ENCODE measurements at regions not wholly inside any gene's neighbourhood (a gene's known extent, or its start where the extent isn't known, plus 50 kb on each side); places are given as distances from the start of the nearest gene placed in this dataset.

GRCh38 chr5:107223066-107223465 is 447.7 kb downstream of the EFNA5 start:
- H3K27me3 ChIP-seq (ENCODE audit: control insufficient read depth in 1 of 2, insufficient read depth in 2 of 2, low read length in 1 of 2): no peaks in the 10 kb centered on the region
- DNase-seq: no peak
- intact Hi-C loops (cut with DNase I): no loop called here
- WGBS, 2 donors: 78 to 85% methylated on average over 2 of the region's 2 CpGs
- H3K4me3 ChIP-seq (ENCODE audit: low read length in 2 of 2): no peak overlapping the region
- peaks cover under 1 to 3% of the 10 kb centered on the region in 2 donors for H3K4me1 ChIP-seq (ENCODE audit: control insufficient read depth in 1 of 2, insufficient read depth in 2 of 2, low read length in 2 of 2)
- H3K27ac ChIP-seq (ENCODE audit: low read depth in 1 of 2, low read length in 2 of 2): no peak overlapping the region
- peaks cover 2% of the 10 kb centered on the region for H3K9me3 ChIP-seq (ENCODE audit: control insufficient read depth, low read length)
- no peaks in the 10 kb centered on the region for H3K36me3 ChIP-seq (ENCODE audit: control insufficient read depth in 1 of 2, insufficient read depth in 2 of 2, low read length in 1 of 2)
- ATAC-seq (ENCODE audit: low FRiP score): no peak

GRCh38 chr5:107219993-107220392 is 450.7 kb downstream of the EFNA5 start:
- no peaks in the 10 kb centered on the region for H3K36me3 ChIP-seq (ENCODE audit: control insufficient read depth in 1 of 2, insufficient read depth in 2 of 2, low read length in 1 of 2)
- ATAC-seq (ENCODE audit: low FRiP score) (no peak), DNase-seq (no peak)
- H3K4me3 ChIP-seq (ENCODE audit: low read length in 2 of 2): no peak overlapping the region
- intact Hi-C loops (cut with DNase I): no loop called here
- WGBS, 2 donors: 67 to 70% methylated on average over 1 of the region's 1 CpG
- H3K27ac ChIP-seq (ENCODE audit: low read depth in 1 of 2, low read length in 2 of 2): no peak overlapping the region
- peaks cover 2% of the 10 kb centered on the region for H3K9me3 ChIP-seq (ENCODE audit: control insufficient read depth, low read length)
- no peaks in the 10 kb centered on the region for H3K27me3 ChIP-seq (ENCODE audit: control insufficient read depth in 1 of 2, insufficient read depth in 2 of 2, low read length in 1 of 2)
- peaks cover 6 to 7% of the 10 kb centered on the region in 2 donors for H3K4me1 ChIP-seq (ENCODE audit: control insufficient read depth in 1 of 2, insufficient read depth in 2 of 2, low read length in 2 of 2)

DNA sequence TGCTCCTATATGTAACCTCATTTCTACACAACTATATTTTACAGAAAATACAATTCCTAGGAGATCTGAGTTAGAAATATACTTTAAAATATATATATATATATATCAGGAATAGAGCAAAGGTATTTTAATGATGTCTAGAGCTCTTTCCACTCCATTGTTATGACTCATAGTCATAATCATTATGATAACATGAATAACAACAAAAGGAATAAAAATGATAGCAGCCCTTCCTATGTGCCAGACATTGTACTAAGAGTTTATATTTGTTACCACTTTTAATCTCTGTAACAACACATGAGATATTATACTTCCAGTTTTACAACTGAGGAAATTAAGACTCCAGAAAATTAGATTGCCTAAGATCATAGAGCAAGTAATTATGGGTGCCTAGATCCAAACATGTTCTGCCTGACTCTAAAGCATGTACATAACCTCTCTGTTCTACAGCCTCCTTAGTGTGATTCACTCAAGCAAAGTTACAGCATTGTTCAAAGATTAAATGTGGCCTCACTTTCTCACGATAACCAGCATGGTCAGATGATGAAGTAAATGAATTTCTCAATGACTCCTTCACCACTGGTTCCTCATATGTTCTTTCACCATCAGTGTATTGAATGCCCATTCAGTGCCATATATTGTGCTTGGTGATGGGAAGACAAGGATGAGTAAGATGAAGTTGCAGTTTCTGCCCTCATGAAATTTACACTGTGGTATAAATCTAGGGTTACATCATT is 452.1 kb downstream of the EFNA5 start:
- ATAC-seq (ENCODE audit: low FRiP score): no peak
- Histone ChIP-seq H3K27me3 (ENCODE audit: control insufficient read depth in 1 of 2, insufficient read depth in 2 of 2, low read length in 1 of 2) (no peaks in the 10 kb centered on the region), H3K9me3 (ENCODE audit: control insufficient read depth, low read length) (no peaks in the 10 kb centered on the region), H3K4me3 (ENCODE audit: low read length in 2 of 2) (no peak overlapping the region), H3K36me3 (ENCODE audit: control insufficient read depth in 1 of 2, insufficient read depth in 2 of 2, low read length in 1 of 2) (no peaks in the 10 kb centered on the region), H3K4me1 (ENCODE audit: control insufficient read depth in 1 of 2, insufficient read depth in 2 of 2, low read length in 2 of 2) (peaks cover 6 to 7% of the 10 kb centered on the region in 2 donors), H3K27ac (ENCODE audit: low read depth in 1 of 2, low read length in 2 of 2) (no peak overlapping the region)
- intact Hi-C loops (cut with DNase I): no loop called here
- WGBS, 2 donors: 31 to 35% methylated on average over 1 of the region's 1 CpG
- no peak for DNase-seq

GRCh38 chr5:107217721-107218130 is 453.0 kb downstream of the EFNA5 start:
- intact Hi-C loops (cut with DNase I): no loop called here
- H3K9me3 ChIP-seq (ENCODE audit: control insufficient read depth, low read length): no peaks in the 10 kb centered on the region
- peaks cover 6 to 9% of the 10 kb centered on the region in 2 donors for H3K4me1 ChIP-seq (ENCODE audit: control insufficient read depth in 1 of 2, insufficient read depth in 2 of 2, low read length in 2 of 2)
- WGBS, 2 donors: 4 to 8% methylated on average over 3 of the region's 3 CpGs
- no peaks in the 10 kb centered on the region for H3K36me3 ChIP-seq (ENCODE audit: control insufficient read depth in 1 of 2, insufficient read depth in 2 of 2, low read length in 1 of 2)
- ATAC-seq (ENCODE audit: low FRiP score) (peak; percentile 90), DNase-seq (peak; percentile 67 to 88)
- H3K4me3 ChIP-seq (ENCODE audit: low read length in 2 of 2): no peak overlapping the region
- peaks cover 0 to 2% of the 10 kb centered on the region in 2 donors for H3K27me3 ChIP-seq (ENCODE audit: control insufficient read depth in 1 of 2, insufficient read depth in 2 of 2, low read length in 1 of 2)
- peak overlapping the region in 1 of 2 donors; percentile 92 for H3K27ac ChIP-seq (ENCODE audit: low read depth in 1 of 2, low read length in 2 of 2)

DNA sequence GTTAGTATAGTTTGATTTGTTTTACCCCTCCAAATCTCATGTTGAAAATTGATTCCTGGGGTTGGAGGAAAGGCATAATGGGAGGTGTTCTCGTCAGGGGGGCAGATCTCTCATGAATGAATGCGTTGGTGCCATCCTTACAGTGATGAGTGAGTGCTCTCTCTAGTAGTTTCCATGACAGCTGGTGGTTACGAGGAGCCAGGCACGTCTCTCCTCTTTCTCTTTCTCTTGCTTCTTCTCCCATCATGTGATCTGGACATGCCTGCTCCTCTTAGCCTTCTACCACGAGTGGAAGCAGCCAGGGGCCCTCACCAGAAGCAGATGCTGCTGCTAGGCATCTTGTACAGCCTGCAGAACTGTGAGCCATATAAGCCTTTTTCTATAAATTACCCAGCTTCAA is 454.1 kb downstream of the EFNA5 start:
- intact Hi-C loops (cut with DNase I): no loop called here
- Histone ChIP-seq H3K27ac (ENCODE audit: low read depth in 1 of 2, low read length in 2 of 2) (peak overlapping the region in 1 of 2 donors; percentile 76), H3K36me3 (ENCODE audit: control insufficient read depth in 1 of 2, insufficient read depth in 2 of 2, low read length in 1 of 2) (no peaks in the 10 kb centered on the region), H3K4me3 (ENCODE audit: low read length in 2 of 2) (no peak overlapping the region), H3K9me3 (ENCODE audit: control insufficient read depth, low read length) (no peaks in the 10 kb centered on the region), H3K27me3 (ENCODE audit: control insufficient read depth in 1 of 2, insufficient read depth in 2 of 2, low read length in 1 of 2) (peaks cover 0 to 2% of the 10 kb centered on the region in 2 donors), H3K4me1 (ENCODE audit: control insufficient read depth in 1 of 2, insufficient read depth in 2 of 2, low read length in 2 of 2) (peaks cover 6 to 9% of the 10 kb centered on the region in 2 donors)
- ATAC-seq (ENCODE audit: low FRiP score) (no peak), DNase-seq (no peak)
- 88 to 90% methylated on average over 5 of the region's 5 CpGs for WGBS, 2 donors

- DNase-seq (no peak), ATAC-seq (ENCODE audit: low FRiP score) (no peak)
- WGBS, 2 donors: 41 to 64% methylated on average over 2 of the region's 2 CpGs
- H3K27ac ChIP-seq (ENCODE audit: low read depth in 1 of 2, low read length in 2 of 2): no peak overlapping the region
- peaks cover 0 to 2% of the 10 kb centered on the region in 2 donors for H3K27me3 ChIP-seq (ENCODE audit: control insufficient read depth in 1 of 2, insufficient read depth in 2 of 2, low read length in 1 of 2)
- intact Hi-C loops (cut with DNase I): no loop called here
- no peaks in the 10 kb centered on the region for H3K36me3 ChIP-seq (ENCODE audit: control insufficient read depth in 1 of 2, insufficient read depth in 2 of 2, low read length in 1 of 2)
- H3K4me1 ChIP-seq (ENCODE audit: control insufficient read depth in 1 of 2, insufficient read depth in 2 of 2, low read length in 2 of 2): peaks cover 6 to 9% of the 10 kb centered on the region in 2 donors
- no peak overlapping the region for H3K4me3 ChIP-seq (ENCODE audit: low read length in 2 of 2)
- no peaks in the 10 kb centered on the region for H3K9me3 ChIP-seq (ENCODE audit: control insufficient read depth, low read length)
These were observed 455.1 kb downstream of the EFNA5 start for GRCh38 chr5:107215611-107216010.

- Histone ChIP-seq H3K27ac (ENCODE audit: low read depth in 1 of 2, low read length in 2 of 2) (no peak overlapping the region), H3K36me3 (ENCODE audit: control insufficient read depth in 1 of 2, insufficient read depth in 2 of 2, low read length in 1 of 2) (no peaks in the 10 kb centered on the region), H3K9me3 (ENCODE audit: control insufficient read depth, low read length) (no peaks in the 10 kb centered on the region), H3K4me1 (ENCODE audit: control insufficient read depth in 1 of 2, insufficient read depth in 2 of 2, low read length in 2 of 2) (peaks cover 3 to 8% of the 10 kb centered on the region in 2 donors), H3K4me3 (ENCODE audit: low read length in 2 of 2) (no peak overlapping the region), H3K27me3 (ENCODE audit: control insufficient read depth in 1 of 2, insufficient read depth in 2 of 2, low read length in 1 of 2) (peaks cover 0 to 2% of the 10 kb centered on the region in 2 donors)
- ATAC-seq (ENCODE audit: low FRiP score) (no peak), DNase-seq (no peak)
- intact Hi-C loops (cut with DNase I): no loop called here
- WGBS, 2 donors: 85 to 87% methylated on average over 3 of the region's 3 CpGs
These were observed 457.7 kb downstream of the EFNA5 start for GRCh38 chr5:107213025-107213424.

- H3K36me3 ChIP-seq (ENCODE audit: control insufficient read depth in 1 of 2, insufficient read depth in 2 of 2, low read length in 1 of 2): no peaks in the 10 kb centered on the region
- WGBS, 2 donors: 82 to 87% methylated on average over 3 of the region's 3 CpGs
- no peak overlapping the region for H3K4me3 ChIP-seq (ENCODE audit: low read length in 2 of 2)
- peaks cover 0 to 2% of the 10 kb centered on the region in 2 donors for H3K27me3 ChIP-seq (ENCODE audit: control insufficient read depth in 1 of 2, insufficient read depth in 2 of 2, low read length in 1 of 2)
- ATAC-seq (ENCODE audit: low FRiP score): no peak
- H3K9me3 ChIP-seq (ENCODE audit: control insufficient read depth, low read length): no peaks in the 10 kb centered on the region
- peaks cover under 1 to 2% of the 10 kb centered on the region in 2 donors for H3K4me1 ChIP-seq (ENCODE audit: control insufficient read depth in 1 of 2, insufficient read depth in 2 of 2, low read length in 2 of 2)
- intact Hi-C loops (cut with DNase I): no loop called here
- H3K27ac ChIP-seq (ENCODE audit: low read depth in 1 of 2, low read length in 2 of 2): no peak overlapping the region
- DNase-seq: no peak
These were observed 459.1 kb downstream of the EFNA5 start for GRCh38 chr5:107211630-107212029.

- intact Hi-C loops (cut with DNase I): no loop called here
- 96 to 97% methylated on average over 3 of the region's 3 CpGs for WGBS, 2 donors
These were observed 461.9 kb downstream of the EFNA5 start for GRCh38 chr5:107208867-107209266.

More at GRCh38 chr5:107208867-107209266, 461.9 kb downstream of the EFNA5 start:
- DNase-seq: no peak
- no peak overlapping the region for H3K27ac ChIP-seq (ENCODE audit: low read depth in 1 of 2, low read length in 2 of 2)
- peaks cover 0 to 2% of the 10 kb centered on the region in 2 donors for H3K4me1 ChIP-seq (ENCODE audit: control insufficient read depth in 1 of 2, insufficient read depth in 2 of 2, low read length in 2 of 2)
- H3K36me3 ChIP-seq (ENCODE audit: control insufficient read depth in 1 of 2, insufficient read depth in 2 of 2, low read length in 1 of 2): no peaks in the 10 kb centered on the region
- H3K4me3 ChIP-seq (ENCODE audit: low read length in 2 of 2): no peak overlapping the region
- ATAC-seq (ENCODE audit: low FRiP score): no peak
- peaks cover 0 to 2% of the 10 kb centered on the region in 2 donors for H3K27me3 ChIP-seq (ENCODE audit: control insufficient read depth in 1 of 2, insufficient read depth in 2 of 2, low read length in 1 of 2)
- no peaks in the 10 kb centered on the region for H3K9me3 ChIP-seq (ENCODE audit: control insufficient read depth, low read length)

Measured in aorta (tissue), 5 donors.